ENCODE measurements at regions not wholly inside any gene's neighbourhood (a gene's known extent, or its start where the extent isn't known, plus 50 kb on each side); places are given as distances from the start of the nearest gene placed in this dataset.

DNA sequence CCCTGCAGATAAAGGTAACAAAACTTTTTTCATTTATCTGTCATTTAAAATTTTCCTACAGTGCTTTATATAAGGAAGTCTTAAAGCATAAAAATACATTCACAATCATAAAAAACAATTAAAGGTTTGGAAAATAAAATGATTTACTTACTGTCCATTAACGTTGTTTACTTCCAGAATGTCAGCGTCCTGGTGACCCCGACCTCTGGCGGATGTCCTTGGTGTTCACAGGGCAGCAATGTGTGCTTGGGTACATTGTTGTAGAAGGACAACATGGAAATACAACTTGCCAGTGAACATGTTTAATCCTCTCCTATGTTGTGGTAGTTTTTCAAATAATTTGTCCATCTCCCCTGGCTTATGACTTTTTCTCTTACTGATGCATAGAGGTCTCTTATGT, 168.8 kb upstream of the NDN start:
- DNase-seq = no peak
- peaks cover 15% of the 10 kb centered on the region for H3K9me3 ChIP-seq (ENCODE audit: insufficient read depth, low read depth, low read length)
- H3K27me3 ChIP-seq (ENCODE audit: insufficient read depth, low read length) = no peaks in the 10 kb centered on the region

GRCh38 chr15:23857028-23857641, 170.0 kb upstream of the NDN start:
- Histone ChIP-seq H3K23ac (ENCODE audit: low read length) (no peak overlapping the region), H2BK120ac (ENCODE audit: insufficient read depth, low read length, poor library complexity) (no peak overlapping the region), H3K79me2 (ENCODE audit: control insufficient read depth, insufficient read depth, low read length, poor library complexity) (no peaks in the 10 kb centered on the region), H2AFZ (ENCODE audit: insufficient read depth, low read length, poor library complexity) (no peak overlapping the region), H3K18ac (ENCODE audit: low read length) (no peak overlapping the region), H2BK12ac (ENCODE audit: low read length) (no peak overlapping the region), H3K4me2 (ENCODE audit: low read length) (no peak overlapping the region), H3K14ac (ENCODE audit: low read length) (no peak overlapping the region), H3K27me3 (ENCODE audit: insufficient read depth, low read length) (no peaks in the 10 kb centered on the region), H3K9me3 (ENCODE audit: insufficient read depth, low read depth, low read length) (peaks cover 15% of the 10 kb centered on the region), H2AK5ac (ENCODE audit: low read length) (no peak overlapping the region), H4K12ac (ENCODE audit: low read depth, low read length) (no peak overlapping the region), H3K4me3 (ENCODE audit: low read depth, low read length) (no peak overlapping the region), H3K36me3 (ENCODE audit: control insufficient read depth in 1 of 2, insufficient read depth in 2 of 2, low read length in 2 of 2) (no peaks in the 10 kb centered on the region), H3K9ac (ENCODE audit: low read length) (no peak overlapping the region), H2BK5ac (ENCODE audit: low read depth, low read length, poor library complexity) (no peak overlapping the region), H3K27ac (ENCODE audit: low read depth, low read length) (no peak overlapping the region), H3K79me1 (ENCODE audit: low read length) (no peaks in the 10 kb centered on the region), H4K8ac (ENCODE audit: low read depth, low read length) (no peak overlapping the region), H4K91ac (ENCODE audit: low read depth, low read length) (no peak overlapping the region), H3K4ac (ENCODE audit: low read depth, low read length) (no peak overlapping the region), H3K4me1 (ENCODE audit: control insufficient read depth in 1 of 2, insufficient read depth in 2 of 2, low read length in 2 of 2) (no peaks in the 10 kb centered on the region)
- WGBS (ENCODE audit: extremely low coverage, insufficient coverage, insufficient read length) = no CpG with 5 or more reads among the region's 12 CpGs
- DNase-seq = peak in 1 of 2 donors; percentile 34

More for the DNA sequence above, 168.8 kb upstream of the NDN start:
- Histone ChIP-seq H3K27ac (ENCODE audit: low read depth, low read length) (no peak overlapping the region), H4K91ac (ENCODE audit: low read depth, low read length) (no peak overlapping the region), H3K79me1 (ENCODE audit: low read length) (no peaks in the 10 kb centered on the region), H3K4me3 (ENCODE audit: low read depth, low read length) (no peak overlapping the region), H3K18ac (ENCODE audit: low read length) (no peak overlapping the region), H2BK5ac (ENCODE audit: low read depth, low read length, poor library complexity) (no peak overlapping the region), H3K9ac (ENCODE audit: low read length) (no peak overlapping the region), H3K4ac (ENCODE audit: low read depth, low read length) (no peak overlapping the region), H3K36me3 (ENCODE audit: control insufficient read depth in 1 of 2, insufficient read depth in 2 of 2, low read length in 2 of 2) (no peaks in the 10 kb centered on the region), H2BK120ac (ENCODE audit: insufficient read depth, low read length, poor library complexity) (no peak overlapping the region), H2AK5ac (ENCODE audit: low read length) (no peak overlapping the region), H2AFZ (ENCODE audit: insufficient read depth, low read length, poor library complexity) (no peak overlapping the region), H3K4me2 (ENCODE audit: low read length) (no peak overlapping the region), H3K79me2 (ENCODE audit: control insufficient read depth, insufficient read depth, low read length, poor library complexity) (no peaks in the 10 kb centered on the region), H3K14ac (ENCODE audit: low read length) (no peak overlapping the region), H4K12ac (ENCODE audit: low read depth, low read length) (no peak overlapping the region), H4K8ac (ENCODE audit: low read depth, low read length) (no peak overlapping the region), H3K23ac (ENCODE audit: low read length) (no peak overlapping the region), H3K4me1 (ENCODE audit: control insufficient read depth in 1 of 2, insufficient read depth in 2 of 2, low read length in 2 of 2) (no peaks in the 10 kb centered on the region), H2BK12ac (ENCODE audit: low read length) (no peak overlapping the region)
- WGBS (ENCODE audit: extremely low coverage, insufficient coverage, insufficient read length) = no CpG with 5 or more reads among the region's 4 CpGs

DNA sequence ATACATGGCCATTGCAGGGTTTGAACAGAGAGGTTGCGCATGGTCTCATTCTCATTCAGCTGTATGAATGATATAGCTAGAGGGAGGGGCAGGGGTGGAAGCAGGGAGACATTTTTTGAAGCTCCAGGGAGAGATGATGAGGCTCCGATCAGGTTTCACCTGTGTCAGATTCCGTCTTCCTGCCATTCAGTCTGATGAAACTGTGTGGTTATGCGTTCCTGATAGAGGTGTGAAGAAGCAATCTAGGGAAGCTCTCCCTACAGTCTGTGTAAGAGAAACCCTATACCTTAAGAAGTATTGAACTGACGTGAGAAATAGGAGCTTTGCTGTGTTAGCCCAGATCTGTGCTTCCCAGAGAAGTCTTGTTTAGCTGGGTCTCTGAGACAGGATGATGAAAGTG, 171.9 kb upstream of the NDN start:
- no peaks in the 10 kb centered on the region for H3K4me1 ChIP-seq (ENCODE audit: control insufficient read depth in 1 of 2, insufficient read depth in 2 of 2, low read length in 2 of 2)
- H3K36me3 ChIP-seq (ENCODE audit: control insufficient read depth in 1 of 2, insufficient read depth in 2 of 2, low read length in 2 of 2) = no peaks in the 10 kb centered on the region
- H2BK5ac ChIP-seq (ENCODE audit: low read depth, low read length, poor library complexity) = no peak overlapping the region
- no peak overlapping the region for H2AK5ac ChIP-seq (ENCODE audit: low read length)
- H2BK120ac ChIP-seq (ENCODE audit: insufficient read depth, low read length, poor library complexity) = no peak overlapping the region
- H3K4me3 ChIP-seq (ENCODE audit: low read depth, low read length) = no peak overlapping the region
- H3K79me1 ChIP-seq (ENCODE audit: low read length) = no peaks in the 10 kb centered on the region
- no peak overlapping the region for H3K4ac ChIP-seq (ENCODE audit: low read depth, low read length)
- H4K8ac ChIP-seq (ENCODE audit: low read depth, low read length) = no peak overlapping the region
- no peak overlapping the region for H3K4me2 ChIP-seq (ENCODE audit: low read length)
- no CpG with 5 or more reads among the region's 5 CpGs for WGBS (ENCODE audit: extremely low coverage, insufficient coverage, insufficient read length)
- DNase-seq = no peak
- H2BK12ac ChIP-seq (ENCODE audit: low read length) = no peak overlapping the region
- H3K27me3 ChIP-seq (ENCODE audit: insufficient read depth, low read length) = no peaks in the 10 kb centered on the region
- no peak overlapping the region for H3K14ac ChIP-seq (ENCODE audit: low read length)
- H3K9me3 ChIP-seq (ENCODE audit: insufficient read depth, low read depth, low read length) = peaks cover 15% of the 10 kb centered on the region
- H3K27ac ChIP-seq (ENCODE audit: low read depth, low read length) = no peak overlapping the region
- no peak overlapping the region for H4K12ac ChIP-seq (ENCODE audit: low read depth, low read length)
- H3K9ac ChIP-seq (ENCODE audit: low read length) = no peak overlapping the region
- H2AFZ ChIP-seq (ENCODE audit: insufficient read depth, low read length, poor library complexity) = no peak overlapping the region
- H3K18ac ChIP-seq (ENCODE audit: low read length) = no peak overlapping the region
- no peak overlapping the region for H3K23ac ChIP-seq (ENCODE audit: low read length)
- H3K79me2 ChIP-seq (ENCODE audit: control insufficient read depth, insufficient read depth, low read length, poor library complexity) = no peaks in the 10 kb centered on the region
- H4K91ac ChIP-seq (ENCODE audit: low read depth, low read length) = no peak overlapping the region

DNA sequence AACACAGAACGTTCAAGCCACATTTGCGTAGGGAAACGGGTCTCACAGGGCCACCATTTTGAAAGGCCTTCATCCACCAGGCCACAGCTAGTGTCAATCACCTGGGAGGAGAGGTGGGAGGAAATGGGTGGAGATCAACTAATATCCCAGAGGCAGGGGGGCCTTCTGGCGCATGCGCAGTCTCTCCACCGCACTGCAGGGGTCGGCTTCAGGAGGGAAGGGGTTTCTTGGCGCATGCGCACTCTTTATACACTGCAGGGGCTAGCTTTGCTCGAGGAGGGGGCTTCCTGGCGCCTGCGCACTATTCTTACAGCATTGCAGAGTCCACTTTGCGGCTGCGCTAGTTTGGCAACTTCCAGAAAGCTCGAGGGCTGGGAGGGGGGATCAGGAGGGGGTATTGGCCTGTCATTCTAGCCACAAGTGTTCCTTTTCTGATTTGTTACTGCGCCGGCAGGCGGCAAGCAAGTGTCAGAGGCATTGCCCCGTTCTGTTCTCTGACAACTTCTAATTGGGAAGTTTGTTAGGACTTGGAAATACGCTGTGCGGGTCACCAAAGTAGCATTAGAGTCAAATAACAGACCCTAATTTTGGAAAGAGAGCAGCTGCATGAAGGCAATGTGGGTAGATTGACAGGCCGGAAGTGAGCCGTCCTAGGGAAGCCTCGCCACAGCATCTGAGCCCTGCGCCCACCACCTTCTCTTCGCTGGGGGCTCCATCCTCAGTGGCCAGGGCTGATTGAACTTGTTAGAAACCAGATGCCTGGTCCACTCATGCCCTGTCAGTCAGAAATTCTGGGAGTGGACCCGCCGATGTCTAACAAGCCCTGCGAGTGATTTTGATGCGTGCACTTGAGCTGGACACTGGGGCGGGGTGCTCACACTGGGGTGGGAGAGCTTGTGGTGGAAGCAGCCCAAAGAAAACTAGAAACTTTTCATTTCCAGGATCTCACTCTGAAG, 173.5 kb upstream of the NDN start:
- no CpG with 5 or more reads among the region's 31 CpGs for WGBS (ENCODE audit: extremely low coverage, insufficient coverage, insufficient read length)
- Histone ChIP-seq H2AFZ (ENCODE audit: insufficient read depth, low read length, poor library complexity) (no peak overlapping the region), H2BK12ac (ENCODE audit: low read length) (no peak overlapping the region), H3K79me2 (ENCODE audit: control insufficient read depth, insufficient read depth, low read length, poor library complexity) (no peaks in the 10 kb centered on the region), H3K4me2 (ENCODE audit: low read length) (no peak overlapping the region), H3K36me3 (ENCODE audit: control insufficient read depth in 1 of 2, insufficient read depth in 2 of 2, low read length in 2 of 2) (no peaks in the 10 kb centered on the region), H3K18ac (ENCODE audit: low read length) (no peak overlapping the region), H3K9me3 (ENCODE audit: insufficient read depth, low read depth, low read length) (peaks cover 11% of the 10 kb centered on the region), H3K9ac (ENCODE audit: low read length) (no peak overlapping the region), H3K79me1 (ENCODE audit: low read length) (no peaks in the 10 kb centered on the region), H3K14ac (ENCODE audit: low read length) (no peak overlapping the region), H3K23ac (ENCODE audit: low read length) (no peak overlapping the region), H4K8ac (ENCODE audit: low read depth, low read length) (no peak overlapping the region), H2BK120ac (ENCODE audit: insufficient read depth, low read length, poor library complexity) (no peak overlapping the region), H2BK5ac (ENCODE audit: low read depth, low read length, poor library complexity) (no peak overlapping the region), H3K4ac (ENCODE audit: low read depth, low read length) (no peak overlapping the region), H3K4me1 (ENCODE audit: control insufficient read depth in 1 of 2, insufficient read depth in 2 of 2, low read length in 2 of 2) (no peaks in the 10 kb centered on the region), H4K12ac (ENCODE audit: low read depth, low read length) (no peak overlapping the region), H3K4me3 (ENCODE audit: low read depth, low read length) (no peak overlapping the region), H3K27me3 (ENCODE audit: insufficient read depth, low read length) (no peaks in the 10 kb centered on the region), H2AK5ac (ENCODE audit: low read length) (no peak overlapping the region), H4K91ac (ENCODE audit: low read depth, low read length) (no peak overlapping the region), H3K27ac (ENCODE audit: low read depth, low read length) (no peak overlapping the region)
- no peak for DNase-seq
